CD4-positive, CD25-positive, alpha-beta regulatory T cell (primary cell): ENCODE measurements at regions not wholly inside any gene's neighbourhood (a gene's known extent, or its start where the extent isn't known, plus 50 kb on each side); places are given as distances from the start of the nearest gene placed in this dataset.

Source experiments
- ATAC-seq, 2 donors: fragments of 150-1000 bp; cut with Tn5 transposase; one replicate each; pipeline ENCODE4 v1.10.0; 2021; ENCODE audit warnings: low read depth in 2 of 2, moderate number of reproducible peaks in 2 of 2, moderate library complexity in 1 of 2
- DNase-seq, 3 donors: peaks; one replicate each; pipeline versions ENCODE4 v3.0.0 to v3.0.0-alpha.2; 2012 to 2022; ENCODE audit warnings: mixed read lengths in 1 of 3
- H3K27ac ChIP-seq: one replicate; pipeline ENCODE4 v1.7.0; 2013; ENCODE audit warnings: mild to moderate bottlenecking, low read length; ENCODE audit not compliant: insufficient read depth, poor library complexity, severe bottlenecking
- H3K27me3 ChIP-seq: one replicate; pipeline ENCODE4 v1.7.0; 2013; ENCODE audit warnings: low read length; ENCODE audit not compliant: control insufficient read depth, insufficient read depth
- H3K36me3 ChIP-seq: one replicate; pipeline ENCODE4 v1.7.0; 2013; ENCODE audit warnings: mild to moderate bottlenecking, low read length, moderate library complexity; ENCODE audit not compliant: control insufficient read depth, insufficient read depth
- H3K4me1 ChIP-seq: 2 replicates; pipeline ENCODE4 v1.7.0; 2013; ENCODE audit warnings: mild to moderate bottlenecking, low read length; ENCODE audit not compliant: insufficient read depth, control insufficient read depth, poor library complexity, severe bottlenecking
- H3K4me3 ChIP-seq: one replicate; pipeline ENCODE4 v1.7.0; 2013; ENCODE audit warnings: low read depth, mild to moderate bottlenecking, low read length, moderate library complexity
- H3K9me3 ChIP-seq, 2 experiments: 1 replicate in 1 of 2; 2 replicates in 1 of 2; pipeline ENCODE4 v1.7.0; 2013; ENCODE audit warnings: low read length in 2 of 2, mild to moderate bottlenecking in 1 of 2, moderate library complexity in 1 of 2; ENCODE audit not compliant: control insufficient read depth in 2 of 2
- H3K27ac Mint-ChIP-seq, 3 donors: one replicate each; pipeline ENCODE4 v1.8.0; 2020 to 2022; ENCODE audit warnings: mild to moderate bottlenecking in 3 of 3, mixed read lengths in 3 of 3, moderate library complexity in 2 of 3
- H3K27me3 Mint-ChIP-seq: one replicate; pipeline ENCODE4 v1.8.0; 2022; ENCODE audit warnings: mild to moderate bottlenecking, mixed read lengths
- H3K36me3 Mint-ChIP-seq: one replicate; pipeline ENCODE4 v1.8.0; 2020; ENCODE audit warnings: mixed read lengths
- H3K4me1 Mint-ChIP-seq, 4 donors: one replicate each; pipeline ENCODE4 v1.8.0; 2020 to 2022; ENCODE audit warnings: mixed read lengths in 4 of 4, mild to moderate bottlenecking in 1 of 4
- H3K4me3 Mint-ChIP-seq, 4 donors: one replicate each; pipeline ENCODE4 v1.8.0; 2020 to 2022; ENCODE audit warnings: mild to moderate bottlenecking in 4 of 4, mixed read lengths in 4 of 4, moderate library complexity in 3 of 4
- H3K9me3 Mint-ChIP-seq, 7 donors: one replicate each; pipeline ENCODE4 v1.8.0; 2020 to 2022; ENCODE audit warnings: mixed read lengths in 7 of 7, mild to moderate bottlenecking in 3 of 7, moderate library complexity in 2 of 7

DNA sequence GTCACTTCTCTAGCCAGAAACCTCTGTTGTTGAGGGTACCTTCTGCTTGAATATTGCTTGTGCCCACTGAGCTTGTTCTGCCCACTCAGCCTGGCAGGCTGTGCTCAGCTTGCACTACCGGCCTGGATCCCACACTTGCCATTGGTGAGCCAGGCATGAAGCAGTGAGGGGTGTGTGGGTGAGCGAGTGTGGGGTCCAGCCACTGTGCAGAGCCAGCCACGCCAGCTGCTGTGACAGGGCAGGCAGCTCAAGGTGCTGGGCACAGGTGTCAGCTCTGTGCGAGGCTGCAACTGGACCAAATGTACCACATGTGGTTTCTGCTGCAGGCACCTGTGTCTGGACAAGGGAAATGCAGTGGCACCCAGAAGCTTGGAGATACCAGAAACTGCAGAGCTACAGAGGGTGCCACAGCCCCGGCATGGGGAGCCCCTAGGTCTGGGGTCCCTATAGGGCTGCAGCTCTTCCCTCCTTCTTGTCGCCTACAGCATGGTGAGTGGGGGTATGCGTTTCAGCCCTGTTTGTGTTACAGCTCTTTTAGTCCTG, 305.1 kb upstream of the RIOK2 start:
- no peaks in the 10 kb centered on the region for H3K36me3 ChIP-seq
- Mint-ChIP-seq H3K4me3 (no peak overlapping the region), H3K27me3 (no peaks in the 10 kb centered on the region), H3K9me3 (peaks cover 0 to 6% (median 4%) of the 10 kb centered on the region in 7 donors), H3K27ac (no peak overlapping the region), H3K36me3 (no peaks in the 10 kb centered on the region), H3K4me1 (no peaks in the 10 kb centered on the region)
- H3K4me3 ChIP-seq, result no peak overlapping the region
- H3K27me3 ChIP-seq, result no peaks in the 10 kb centered on the region
- H3K9me3 ChIP-seq, result no peaks in the 10 kb centered on the region
- H3K4me1 ChIP-seq, result no peaks in the 10 kb centered on the region
- no peak for DNase-seq
- ATAC-seq, result no peak
- H3K27ac ChIP-seq, result no peak overlapping the region

GRCh38 chr5:97489010-97489840, 306.2 kb upstream of the RIOK2 start:
- no peak for ATAC-seq
- Mint-ChIP-seq H3K4me1 (no peaks in the 10 kb centered on the region), H3K27me3 (no peaks in the 10 kb centered on the region), H3K36me3 (no peaks in the 10 kb centered on the region), H3K27ac (no peak overlapping the region), H3K9me3 (peaks cover 0 to 6% (median under 1%) of the 10 kb centered on the region in 7 donors), H3K4me3 (no peak overlapping the region)
- no peak overlapping the region for H3K4me3 ChIP-seq
- no peaks in the 10 kb centered on the region for H3K36me3 ChIP-seq
- H3K4me1 ChIP-seq, result no peaks in the 10 kb centered on the region
- no peak overlapping the region for H3K27ac ChIP-seq
- no peak for DNase-seq
- no peaks in the 10 kb centered on the region for H3K27me3 ChIP-seq
- no peaks in the 10 kb centered on the region for H3K9me3 ChIP-seq

GRCh38 chr5:97494465-97494864, 311.4 kb upstream of the RIOK2 start:
- H3K9me3 ChIP-seq, result no peaks in the 10 kb centered on the region
- Mint-ChIP-seq H3K4me3 (no peak overlapping the region), H3K27me3 (no peaks in the 10 kb centered on the region), H3K9me3 (peaks cover 0 to 2% (median 0%) of the 10 kb centered on the region in 7 donors), H3K36me3 (no peaks in the 10 kb centered on the region), H3K4me1 (no peaks in the 10 kb centered on the region), H3K27ac (no peak overlapping the region)
- H3K27me3 ChIP-seq, result no peaks in the 10 kb centered on the region
- no peak overlapping the region for H3K27ac ChIP-seq
- no peaks in the 10 kb centered on the region for H3K36me3 ChIP-seq
- H3K4me3 ChIP-seq, result no peak overlapping the region
- no peak for ATAC-seq
- H3K4me1 ChIP-seq, result no peaks in the 10 kb centered on the region
- no peak for DNase-seq

- no peaks in the 10 kb centered on the region for H3K27me3 ChIP-seq
- H3K9me3 Mint-ChIP-seq, result peaks cover 0 to 2% (median 0%) of the 10 kb centered on the region in 7 donors
- no peak for ATAC-seq
- H3K4me3 ChIP-seq, result no peak overlapping the region
- H3K27ac ChIP-seq, result no peak overlapping the region
- DNase-seq, result no peak
- no peaks in the 10 kb centered on the region for H3K36me3 Mint-ChIP-seq
- no peak overlapping the region for H3K4me3 Mint-ChIP-seq
- H3K27me3 Mint-ChIP-seq, result no peaks in the 10 kb centered on the region
- H3K4me1 ChIP-seq, result no peaks in the 10 kb centered on the region
- H3K36me3 ChIP-seq, result no peaks in the 10 kb centered on the region
- H3K4me1 Mint-ChIP-seq, result no peaks in the 10 kb centered on the region
- no peaks in the 10 kb centered on the region for H3K9me3 ChIP-seq
- H3K27ac Mint-ChIP-seq, result no peak overlapping the region
Observed at GRCh38 chr5:97495301-97495700, 312.3 kb upstream of the RIOK2 start.

GRCh38 chr5:97496037-97496436, 313.0 kb upstream of the RIOK2 start:
- Histone ChIP-seq H3K36me3 (no peaks in the 10 kb centered on the region), H3K4me3 (no peak overlapping the region), H3K27ac (no peak overlapping the region), H3K9me3 (no peaks in the 10 kb centered on the region), H3K27me3 (no peaks in the 10 kb centered on the region), H3K4me1 (no peaks in the 10 kb centered on the region)
- Mint-ChIP-seq H3K36me3 (no peaks in the 10 kb centered on the region), H3K27ac (no peak overlapping the region), H3K9me3 (peaks cover 0 to 2% (median 0%) of the 10 kb centered on the region in 7 donors), H3K27me3 (no peaks in the 10 kb centered on the region), H3K4me3 (no peak overlapping the region), H3K4me1 (no peaks in the 10 kb centered on the region)
- ATAC-seq, result no peak
- no peak for DNase-seq

DNA sequence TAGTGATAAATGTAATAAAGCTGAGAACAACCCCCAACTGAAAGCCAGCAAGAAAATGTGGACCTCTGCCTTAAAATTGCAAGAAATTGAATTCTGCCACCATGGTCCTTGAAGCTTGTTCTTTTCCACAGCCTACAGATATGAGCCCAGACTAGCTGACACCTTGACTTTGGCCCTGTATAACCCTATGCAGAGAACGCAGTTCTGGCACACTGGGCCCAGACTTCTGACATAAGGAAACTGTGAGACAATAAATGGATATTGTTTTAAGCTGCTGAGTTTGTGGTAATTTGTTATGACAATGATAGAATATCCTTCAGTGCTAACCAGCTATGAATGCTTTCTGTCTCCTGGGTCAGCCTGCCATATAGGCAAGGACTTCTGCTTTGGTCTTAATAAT, 315.6 kb upstream of the RIOK2 start:
- ATAC-seq (no peak), DNase-seq (no peak)
- Histone ChIP-seq H3K4me3 (no peak overlapping the region), H3K27ac (no peak overlapping the region), H3K27me3 (no peaks in the 10 kb centered on the region), H3K9me3 (no peaks in the 10 kb centered on the region), H3K36me3 (no peaks in the 10 kb centered on the region), H3K4me1 (no peaks in the 10 kb centered on the region)
- Mint-ChIP-seq H3K36me3 (no peaks in the 10 kb centered on the region), H3K9me3 (peaks cover 0 to 1% (median 0%) of the 10 kb centered on the region in 7 donors), H3K27me3 (peaks cover 4% of the 10 kb centered on the region), H3K4me1 (no peaks in the 10 kb centered on the region), H3K27ac (no peak overlapping the region), H3K4me3 (no peak overlapping the region)

- Histone ChIP-seq H3K27me3 (no peaks in the 10 kb centered on the region), H3K36me3 (no peaks in the 10 kb centered on the region), H3K4me3 (no peak overlapping the region), H3K27ac (no peak overlapping the region), H3K9me3 (no peaks in the 10 kb centered on the region), H3K4me1 (no peaks in the 10 kb centered on the region)
- no peak for DNase-seq
- Mint-ChIP-seq H3K27me3 (peaks cover 4% of the 10 kb centered on the region), H3K27ac (no peak overlapping the region), H3K36me3 (no peaks in the 10 kb centered on the region), H3K4me1 (no peaks in the 10 kb centered on the region), H3K9me3 (peaks cover 0 to 1% (median 0%) of the 10 kb centered on the region in 7 donors), H3K4me3 (no peak overlapping the region)
- no peak for ATAC-seq
Observed at GRCh38 chr5:97499605-97500004, 316.6 kb upstream of the RIOK2 start.
